Smooth muscle cell (in vitro differentiated cells): ENCODE measurements at regions not wholly inside any gene's neighbourhood (a gene's known extent, or its start where the extent isn't known, plus 50 kb on each side); places are given as distances from the start of the nearest gene placed in this dataset.

Experiments
- DNase-seq: peaks from one replicate; lab custom pipeline; 2025; ENCODE audit not compliant: unreplicated experiment; lab: John Stamatoyannopoulos, UW
- H2AFZ ChIP-seq: fragments of 200-600 bp; sonication (generic); 2 replicates; pipeline ENCODE4 v1.6.0; 2016; ENCODE audit warnings: antibody characterized with exemption, low read depth, mild to moderate bottlenecking
- H3F3A ChIP-seq: fragments of 200-600 bp; sonication (generic); 2 replicates; pipeline ENCODE4 v1.6.0; 2017; ENCODE audit warnings: antibody characterized with exemption, low read depth
- H3K27ac ChIP-seq: fragments of 200-600 bp; sonication (generic); 2 replicates; pipeline ENCODE4 v1.5.1; 2016; ENCODE audit warnings: low read depth, mild to moderate bottlenecking
- H3K27me3 ChIP-seq: fragments of 200-600 bp; sonication (generic); 2 replicates; pipeline ENCODE4 v1.6.1; 2016; ENCODE audit warnings: low read depth, mild to moderate bottlenecking
- H3K36me3 ChIP-seq: fragments of 200-600 bp; sonication (generic); 2 replicates; pipeline ENCODE4 v1.5.1; 2016; ENCODE audit warnings: low read depth
- H3K4me1 ChIP-seq: fragments of 200-600 bp; sonication (generic); 2 replicates; pipeline ENCODE4 v1.5.1; 2016; ENCODE audit warnings: low read depth
- H3K4me2 ChIP-seq: fragments of 200-600 bp; sonication (generic); 2 replicates; pipeline ENCODE4 v1.6.0; 2016; ENCODE audit warnings: mild to moderate bottlenecking
- H3K4me3 ChIP-seq: fragments of 200-600 bp; sonication (generic); 2 replicates; pipeline ENCODE4 v1.5.1; 2016; ENCODE audit warnings: mild to moderate bottlenecking
- H3K79me2 ChIP-seq: fragments of 200-600 bp; sonication (generic); 2 replicates; pipeline ENCODE4 v1.6.0; 2016; ENCODE audit warnings: low read depth, mild to moderate bottlenecking
- H3K9ac ChIP-seq: fragments of 200-600 bp; sonication (generic); 2 replicates; pipeline ENCODE4 v1.6.0; 2016; ENCODE audit warnings: low read depth
- H3K9me3 ChIP-seq: fragments of 200-600 bp; sonication (generic); replicated peaks from 2 replicates; pipeline ENCODE4 v1.5.1; 2016; ENCODE audit warnings: low read depth
- H4K20me1 ChIP-seq: fragments of 200-600 bp; sonication (generic); 2 replicates; pipeline ENCODE4 v1.6.0; 2016; ENCODE audit warnings: low read depth
- WGBS: methylation state at CpG from one replicate; pipeline ENCODE4 v1.1.7; 2016; ENCODE audit warnings: low lambda C conversion rate; 5-methylcytosine and 5-hydroxymethylcytosine counted together
- TF ChIP-seq, protein P1 (sequence below): fragments of 200-600 bp; sonication (generic); IDR thresholded peaks from 2 replicates; pipeline ENCODE4 v1.5.1; 2017; ENCODE audit warnings: borderline replicate concordance, mild to moderate bottlenecking, antibody characterized with exemption; ENCODE audit not compliant: insufficient read depth, poor library complexity, severe bottlenecking

GRCh38 chr17:13993106-13993505, 76.2 kb upstream of the COX10 start:
- TF ChIP-seq, protein P1, sequence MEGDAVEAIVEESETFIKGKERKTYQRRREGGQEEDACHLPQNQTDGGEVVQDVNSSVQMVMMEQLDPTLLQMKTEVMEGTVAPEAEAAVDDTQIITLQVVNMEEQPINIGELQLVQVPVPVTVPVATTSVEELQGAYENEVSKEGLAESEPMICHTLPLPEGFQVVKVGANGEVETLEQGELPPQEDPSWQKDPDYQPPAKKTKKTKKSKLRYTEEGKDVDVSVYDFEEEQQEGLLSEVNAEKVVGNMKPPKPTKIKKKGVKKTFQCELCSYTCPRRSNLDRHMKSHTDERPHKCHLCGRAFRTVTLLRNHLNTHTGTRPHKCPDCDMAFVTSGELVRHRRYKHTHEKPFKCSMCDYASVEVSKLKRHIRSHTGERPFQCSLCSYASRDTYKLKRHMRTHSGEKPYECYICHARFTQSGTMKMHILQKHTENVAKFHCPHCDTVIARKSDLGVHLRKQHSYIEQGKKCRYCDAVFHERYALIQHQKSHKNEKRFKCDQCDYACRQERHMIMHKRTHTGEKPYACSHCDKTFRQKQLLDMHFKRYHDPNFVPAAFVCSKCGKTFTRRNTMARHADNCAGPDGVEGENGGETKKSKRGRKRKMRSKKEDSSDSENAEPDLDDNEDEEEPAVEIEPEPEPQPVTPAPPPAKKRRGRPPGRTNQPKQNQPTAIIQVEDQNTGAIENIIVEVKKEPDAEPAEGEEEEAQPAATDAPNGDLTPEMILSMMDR, result no peak
- H3K9me3 ChIP-seq, result no peaks in the 10 kb centered on the region

GRCh38 chr17:13994050-13994449, 75.3 kb upstream of the COX10 start:
- Histone ChIP-seq H3K36me3 (no peaks in the 10 kb centered on the region), H3K4me3 (no peak overlapping the region), H3K4me1 (no peaks in the 10 kb centered on the region), H3K9ac (no peak overlapping the region), H3K9me3 (no peaks in the 10 kb centered on the region), H3F3A (no peaks in the 10 kb centered on the region), H3K4me2 (no peak overlapping the region), H3K27me3 (no peaks in the 10 kb centered on the region), H3K27ac (no peak overlapping the region), H3K79me2 (no peaks in the 10 kb centered on the region), H2AFZ (no peak overlapping the region), H4K20me1 (no peaks in the 10 kb centered on the region)
- 86% methylated on average over 6 of the region's 6 CpGs for WGBS
- DNase-seq, result no peak
- TF ChIP-seq, protein P1, result no peak

More at GRCh38 chr17:13993106-13993505, 76.2 kb upstream of the COX10 start:
- no peaks in the 10 kb centered on the region for H3F3A ChIP-seq
- H3K4me2 ChIP-seq, result no peak overlapping the region
- H3K9ac ChIP-seq, result no peak overlapping the region
- DNase-seq, result no peak
- no peak overlapping the region for H3K27ac ChIP-seq
- no peaks in the 10 kb centered on the region for H3K79me2 ChIP-seq
- H2AFZ ChIP-seq, result no peak overlapping the region
- H3K36me3 ChIP-seq, result no peaks in the 10 kb centered on the region
- H3K27me3 ChIP-seq, result no peaks in the 10 kb centered on the region
- 91% methylated on average over 6 of the region's 6 CpGs for WGBS
- no peaks in the 10 kb centered on the region for H3K4me1 ChIP-seq
- H4K20me1 ChIP-seq, result no peaks in the 10 kb centered on the region
- no peak overlapping the region for H3K4me3 ChIP-seq

DNA sequence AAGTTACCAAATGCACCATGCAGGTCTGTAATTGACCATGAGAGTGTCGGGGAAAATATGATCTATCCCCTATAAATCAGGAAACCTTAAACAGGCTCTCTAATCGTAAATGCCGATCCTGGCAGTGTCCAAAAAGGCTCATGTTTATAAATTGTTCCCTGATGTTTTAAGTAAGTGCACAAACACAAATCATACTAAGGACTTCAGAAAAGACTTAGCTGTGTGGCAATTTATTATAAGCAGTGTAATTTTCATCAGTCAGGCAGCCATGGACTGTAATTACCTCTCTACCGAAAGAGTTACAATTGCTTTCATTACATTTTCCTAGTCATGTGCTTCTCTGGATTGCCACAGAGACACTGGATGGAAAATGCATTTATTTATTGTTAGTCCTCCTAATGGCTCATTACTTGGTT, 73.4 kb upstream of the COX10 start:
- no peaks in the 10 kb centered on the region for H4K20me1 ChIP-seq

DNA sequence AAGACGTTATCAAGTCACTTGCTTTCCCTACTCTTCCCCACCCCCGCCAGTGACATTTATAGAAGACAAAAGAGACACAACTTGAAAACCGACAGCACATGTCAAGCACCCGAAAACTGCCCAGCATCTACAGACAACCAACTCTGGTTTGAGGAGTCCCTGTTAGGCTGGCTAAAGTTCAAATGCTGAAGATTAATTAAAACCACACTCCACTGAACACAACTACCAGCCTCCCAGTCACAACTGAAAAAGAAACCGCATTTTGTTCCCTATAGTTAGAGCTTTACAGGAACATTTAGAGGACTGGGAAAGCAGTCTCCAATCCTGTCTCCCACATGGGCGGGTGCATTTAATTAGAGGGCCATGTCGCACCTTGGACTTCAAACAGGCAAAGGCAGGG, 73.0 kb upstream of the COX10 start:
- no peaks in the 10 kb centered on the region for H3K27me3 ChIP-seq
- H3K9me3 ChIP-seq, result no peaks in the 10 kb centered on the region
- no peak overlapping the region for H2AFZ ChIP-seq
- no peak overlapping the region for H3K9ac ChIP-seq
- H3K79me2 ChIP-seq, result no peaks in the 10 kb centered on the region
- H3K4me2 ChIP-seq, result no peak overlapping the region
- H3K4me1 ChIP-seq, result no peaks in the 10 kb centered on the region
- 73% methylated on average over 7 of the region's 7 CpGs for WGBS
- H3F3A ChIP-seq, result no peaks in the 10 kb centered on the region
- no peak overlapping the region for H3K4me3 ChIP-seq
- H3K36me3 ChIP-seq, result no peaks in the 10 kb centered on the region
- no peaks in the 10 kb centered on the region for H4K20me1 ChIP-seq
- TF ChIP-seq, protein P1, result no peak
- DNase-seq, result no peak
- H3K27ac ChIP-seq, result no peak overlapping the region

More for the DNA sequence above, 73.4 kb upstream of the COX10 start:
- Histone ChIP-seq H3K79me2 (no peaks in the 10 kb centered on the region), H3K9me3 (no peaks in the 10 kb centered on the region), H3K27ac (no peak overlapping the region), H3K27me3 (no peaks in the 10 kb centered on the region), H3K4me3 (no peak overlapping the region), H3K4me2 (no peak overlapping the region), H3K4me1 (no peaks in the 10 kb centered on the region), H3F3A (no peaks in the 10 kb centered on the region), H3K36me3 (no peaks in the 10 kb centered on the region), H2AFZ (no peak overlapping the region), H3K9ac (no peak overlapping the region)
- WGBS, result 55% methylated on average over 4 of the region's 4 CpGs
- TF ChIP-seq, protein P1, result no peak
- no peak for DNase-seq
